Breast epithelium (tissue), 3 donors: ENCODE measurements at regions not wholly inside any gene's neighbourhood (a gene's known extent, or its start where the extent isn't known, plus 50 kb on each side); places are given as distances from the start of the nearest gene placed in this dataset.

ENCODE experiments used
- CTCF ChIP-seq, 3 donors: fragments of 450-650 bp; IDR thresholded peaks; one replicate each; pipeline ENCODE4 v1.5.1; 2016 to 2017; ENCODE audit warnings: antibody characterized with exemption in 3 of 3, mild to moderate bottlenecking in 3 of 3, moderate library complexity in 3 of 3
- POLR2AphosphoS5 ChIP-seq, 3 donors: sonication (generic); formaldehyde crosslinking; IDR thresholded peaks; one replicate each; pipeline ENCODE4 v1.6.1; 2017; ENCODE audit warnings: antibody characterized with exemption in 3 of 3

GRCh38 chr4:14336656-14337055 is 665.6 kb upstream of the CPEB2 start:
- TF ChIP-seq CTCF (IDR thresholded peaks at IDR 0.05): no peak
- TF ChIP-seq POLR2AphosphoS5 (IDR thresholded peaks at IDR 0.05): no peak
